HuH-7.5 (cell line): ENCODE measurements at regions not wholly inside any gene's neighbourhood (a gene's known extent, or its start where the extent isn't known, plus 50 kb on each side); places are given as distances from the start of the nearest gene placed in this dataset.

Source experiments
- DNase-seq: peaks from one replicate; pipeline ENCODE4 v3.0.0; 2011; ENCODE audit warnings: low spot score

DNA sequence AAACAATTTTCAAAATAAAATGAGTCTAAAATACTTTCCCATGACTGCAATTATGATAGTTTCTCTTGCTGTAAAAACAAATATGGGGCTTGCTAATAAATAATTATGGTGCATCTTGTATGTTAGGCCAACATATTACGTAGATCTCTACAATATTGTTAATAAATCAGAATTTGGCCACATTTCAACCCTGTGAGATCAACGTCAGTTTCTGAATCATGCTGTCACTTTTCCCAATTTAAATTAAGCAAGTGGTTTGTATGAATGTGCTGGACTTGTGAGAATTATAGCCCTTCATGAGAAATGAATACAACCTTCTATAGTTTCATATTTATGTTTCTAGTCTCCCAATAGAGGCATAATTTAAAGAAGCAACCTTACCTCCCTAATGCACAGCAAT is 808.9 kb downstream of the SUCLG1 start:
- DNase-seq, result no peak

DNA sequence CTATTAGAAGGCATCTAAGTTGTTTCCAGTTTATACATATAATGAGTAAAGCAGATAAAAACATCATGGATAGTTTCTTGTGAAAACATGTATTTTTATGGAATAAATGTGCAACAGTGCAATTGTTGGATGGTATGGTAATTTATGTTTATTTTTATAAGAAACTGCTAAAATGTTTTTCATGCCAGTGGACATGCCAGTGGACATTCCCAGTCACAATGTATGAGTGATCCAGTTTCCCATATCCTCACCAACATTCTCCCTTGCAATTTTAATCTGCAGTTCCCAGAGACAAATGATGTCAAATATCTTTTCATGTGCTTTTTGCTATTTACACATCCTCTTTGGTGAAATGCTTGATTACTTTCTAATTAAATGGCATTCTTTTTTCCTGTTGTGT is 818.6 kb downstream of the SUCLG1 start:
- DNase-seq, result no peak

DNA sequence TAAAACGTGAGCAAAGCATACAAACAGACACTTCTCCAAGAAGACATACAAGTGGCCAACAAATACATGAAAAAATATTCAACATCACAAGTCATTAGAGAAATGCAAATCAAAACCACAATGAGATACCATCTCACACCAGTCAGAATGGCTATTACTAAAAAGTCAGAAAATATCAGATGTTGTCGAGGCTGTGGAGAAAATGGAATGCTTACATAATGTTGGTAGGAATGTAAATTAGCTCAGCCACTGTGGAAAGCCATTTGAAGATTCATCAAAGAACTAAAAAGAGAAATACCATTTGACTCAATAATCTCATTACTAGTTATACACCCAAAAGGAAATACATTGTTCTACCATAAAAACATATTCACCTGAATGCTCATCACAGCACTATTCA is 825.7 kb downstream of the SUCLG1 start:
- no peak for DNase-seq

DNA sequence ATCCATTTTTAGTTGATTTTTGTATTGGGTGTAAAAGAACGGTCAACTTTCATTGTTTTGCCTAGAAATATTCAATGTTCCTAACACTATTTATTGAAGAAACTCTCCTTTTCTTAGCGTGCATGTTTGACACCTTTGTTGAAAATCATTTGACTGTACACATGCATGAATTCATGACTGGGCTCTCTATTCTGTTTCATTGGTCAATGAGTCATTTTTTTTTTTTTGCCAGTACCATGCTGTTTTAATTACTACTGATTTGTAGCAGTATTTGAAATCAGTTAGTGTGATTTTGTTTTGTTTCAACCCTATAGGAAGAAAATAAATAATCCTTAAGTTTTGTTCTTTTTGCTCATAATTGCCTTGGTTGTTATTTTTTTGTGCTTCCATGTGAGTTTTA is 828.7 kb downstream of the SUCLG1 start:
- DNase-seq, result no peak

DNA sequence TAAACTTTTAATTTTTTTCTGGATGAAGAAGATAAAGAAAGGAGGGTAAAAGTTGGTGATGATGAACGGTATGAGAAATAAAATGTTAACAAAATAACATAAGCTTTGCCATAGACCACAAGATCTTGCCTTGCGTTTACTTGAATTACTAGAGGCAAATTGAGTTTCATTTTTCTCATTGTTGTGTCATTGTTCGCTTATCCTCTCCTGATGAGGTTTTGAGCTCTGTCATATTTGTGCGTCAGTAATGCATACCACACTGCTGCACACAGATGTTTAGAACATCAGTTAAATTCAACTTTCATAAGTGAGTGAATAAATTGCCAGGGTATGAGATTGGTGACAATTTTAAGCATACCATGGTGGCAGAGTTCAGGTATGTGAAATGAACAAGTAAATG is 843.6 kb downstream of the SUCLG1 start:
- DNase-seq, result no peak

DNA sequence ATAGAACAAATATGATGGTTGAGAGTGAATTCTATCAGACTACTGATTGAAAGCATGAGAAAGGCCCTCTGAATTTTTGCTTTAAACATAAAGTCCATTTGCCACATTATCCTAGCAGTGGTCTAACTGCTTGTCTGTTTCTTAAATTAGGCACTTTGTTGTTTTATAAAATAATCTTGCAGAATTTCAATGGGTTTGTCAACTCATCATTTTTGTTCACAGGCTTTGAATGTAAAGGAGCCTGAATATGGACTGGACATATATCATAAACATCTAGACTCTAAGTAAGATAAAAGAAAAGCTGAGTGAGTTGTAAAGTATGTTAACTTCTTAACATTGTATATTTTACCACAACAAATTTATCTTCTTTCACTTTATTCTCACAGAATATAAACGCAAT is 845.9 kb downstream of the SUCLG1 start:
- DNase-seq, result no peak

DNA sequence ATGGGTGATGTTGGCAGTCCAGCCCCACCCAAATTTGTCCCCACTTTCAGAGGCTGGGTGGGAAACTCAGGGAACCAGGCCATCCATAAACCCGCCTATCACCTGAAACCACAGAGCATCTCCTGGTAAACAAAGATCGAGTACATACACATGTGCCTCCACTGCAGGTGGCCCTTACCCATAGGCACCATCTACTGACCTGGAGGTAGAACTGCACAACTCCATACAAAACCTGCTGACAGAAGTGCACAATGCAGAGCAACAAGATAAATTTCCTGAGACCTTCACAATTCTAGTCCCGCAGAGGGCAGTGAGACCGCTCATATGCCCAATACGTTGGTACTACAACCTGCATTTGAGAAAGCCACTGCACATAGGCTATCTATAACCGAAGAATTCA is 856.3 kb downstream of the SUCLG1 start:
- DNase-seq, result no peak

DNA sequence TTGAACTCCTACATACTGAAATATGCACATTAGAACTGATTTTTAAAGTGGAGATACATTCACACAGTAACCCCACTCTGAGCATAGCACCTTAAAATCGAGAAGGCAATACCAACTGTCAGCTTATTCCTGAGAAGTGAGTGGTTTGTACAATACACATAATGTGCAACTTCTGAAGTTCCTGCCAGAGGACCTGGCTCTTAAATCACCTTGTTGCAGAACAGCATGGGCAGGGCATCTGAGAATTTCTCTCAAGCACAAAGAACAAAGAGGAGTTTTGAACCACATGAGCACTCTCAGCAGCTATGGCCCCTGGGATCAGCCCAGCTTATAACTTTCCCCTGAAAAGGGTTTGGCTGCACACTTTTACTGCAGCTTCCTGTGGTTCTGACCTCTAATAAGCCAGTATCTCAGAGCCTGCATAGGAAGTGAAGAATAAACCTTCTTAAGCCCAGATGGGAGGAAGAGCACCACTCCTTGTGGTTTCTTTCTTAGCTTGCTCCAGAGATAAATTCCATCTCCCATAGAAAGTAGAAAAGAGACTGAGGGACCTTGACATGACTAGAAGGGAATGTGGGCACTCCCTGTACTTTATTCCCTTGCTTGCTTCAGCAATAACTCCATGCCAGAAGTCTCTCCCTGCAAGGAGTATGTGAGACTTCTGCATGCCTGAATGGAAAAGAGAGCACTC is 862.3 kb downstream of the SUCLG1 start:
- DNase-seq, result no peak

DNA sequence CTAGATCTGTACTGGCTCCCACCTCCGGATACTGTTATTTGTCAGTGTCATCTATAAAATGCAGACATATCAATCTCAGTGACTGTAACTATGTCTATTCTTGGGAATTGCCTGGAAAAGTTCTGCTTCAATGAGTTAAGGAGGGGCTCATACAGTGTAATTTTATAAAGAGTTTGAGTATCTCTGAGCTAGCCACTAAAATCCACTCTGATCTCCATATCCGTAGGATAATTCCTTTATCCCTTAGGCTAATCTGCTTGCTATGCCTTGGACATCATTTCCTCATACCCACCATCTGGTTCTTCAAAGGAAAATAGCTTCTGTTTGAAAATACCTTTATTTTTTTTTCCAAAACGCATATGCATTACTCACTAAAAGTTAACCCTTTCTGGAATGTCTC is 863.2 kb downstream of the SUCLG1 start:
- no peak for DNase-seq

DNA sequence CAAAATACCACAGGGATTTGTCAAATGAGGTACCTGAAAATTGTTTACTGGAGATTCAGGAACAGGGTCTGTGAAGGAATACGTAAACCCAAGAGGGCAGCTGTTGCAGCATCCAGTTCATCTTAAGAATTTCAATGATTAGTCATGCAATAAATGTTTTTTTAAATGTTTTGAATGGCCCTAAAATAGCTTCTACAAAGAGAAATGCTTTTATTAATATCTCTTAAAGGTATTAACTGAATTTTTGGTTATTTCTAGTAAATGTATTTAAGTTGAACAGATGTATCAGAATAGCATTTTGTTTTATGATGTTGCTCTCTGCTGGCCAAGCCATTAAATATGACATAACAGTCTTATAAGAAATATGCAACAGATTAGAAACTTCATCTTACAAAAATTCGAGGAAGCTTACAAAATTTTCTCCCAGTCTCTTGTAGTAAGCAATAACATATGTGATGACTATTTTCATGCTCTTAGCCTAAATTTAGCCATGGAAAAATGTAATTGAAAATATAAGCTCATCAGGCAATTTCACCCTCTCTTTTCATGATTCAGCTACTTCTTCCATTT is 863.9 kb downstream of the SUCLG1 start:
- no peak for DNase-seq

DNA sequence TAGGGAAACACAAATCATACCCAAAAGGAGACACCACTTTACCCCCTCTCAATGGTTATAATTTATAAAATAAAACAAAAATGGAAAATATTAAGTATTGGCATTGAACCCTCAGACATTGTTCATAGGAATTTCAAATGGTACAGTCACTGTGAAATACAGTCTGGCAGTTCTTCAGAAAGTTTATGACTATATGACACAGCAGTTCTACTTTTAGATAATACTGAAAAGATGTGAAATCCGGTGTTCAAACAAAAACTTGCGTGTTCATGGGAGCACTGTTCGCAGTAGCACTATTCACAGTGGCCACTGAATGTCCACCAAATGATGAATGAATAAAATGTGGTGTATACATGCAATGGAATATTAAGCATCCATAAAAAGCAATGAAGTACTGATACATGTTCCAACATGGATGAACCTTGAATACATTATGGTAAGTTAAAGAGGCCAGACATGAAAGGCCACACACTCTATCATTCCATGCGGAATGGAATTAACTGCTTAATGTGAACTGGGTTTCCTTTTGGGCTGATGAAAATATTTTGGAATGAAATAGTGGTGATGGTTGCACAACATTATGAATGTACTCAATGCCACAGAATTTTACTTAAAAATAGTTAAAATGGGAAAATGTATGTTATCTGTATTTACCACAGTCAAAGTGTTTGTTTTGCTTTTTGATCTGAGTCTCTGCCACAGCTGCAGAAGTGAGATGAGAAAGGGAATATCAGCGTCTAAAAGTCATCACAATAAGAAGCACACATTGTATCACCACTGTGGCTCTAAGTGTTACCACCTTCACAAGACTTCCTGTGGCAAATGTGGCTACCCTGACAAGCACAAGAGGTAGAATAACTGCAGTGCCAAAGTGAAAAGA is 864.6 kb downstream of the SUCLG1 start:
- DNase-seq, result no peak

DNA sequence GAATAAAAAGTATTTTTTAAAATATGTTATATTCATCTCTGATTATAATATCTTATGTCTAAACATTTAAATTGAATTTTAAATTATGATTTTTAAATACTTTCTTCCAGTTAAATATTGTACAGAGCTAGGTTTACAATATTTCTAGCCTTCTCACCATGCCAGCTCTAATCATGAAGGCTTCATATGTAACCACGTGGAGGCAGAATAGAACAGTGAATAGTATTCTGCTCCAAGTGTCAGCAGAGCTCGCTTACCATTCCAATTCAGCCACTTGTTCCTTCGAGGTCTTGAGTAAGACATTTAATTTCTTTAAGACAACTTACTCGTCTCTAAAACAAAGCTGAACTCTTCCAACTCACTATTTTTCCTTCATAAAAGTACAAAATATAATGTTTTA is 871.8 kb downstream of the SUCLG1 start:
- no peak for DNase-seq

DNA sequence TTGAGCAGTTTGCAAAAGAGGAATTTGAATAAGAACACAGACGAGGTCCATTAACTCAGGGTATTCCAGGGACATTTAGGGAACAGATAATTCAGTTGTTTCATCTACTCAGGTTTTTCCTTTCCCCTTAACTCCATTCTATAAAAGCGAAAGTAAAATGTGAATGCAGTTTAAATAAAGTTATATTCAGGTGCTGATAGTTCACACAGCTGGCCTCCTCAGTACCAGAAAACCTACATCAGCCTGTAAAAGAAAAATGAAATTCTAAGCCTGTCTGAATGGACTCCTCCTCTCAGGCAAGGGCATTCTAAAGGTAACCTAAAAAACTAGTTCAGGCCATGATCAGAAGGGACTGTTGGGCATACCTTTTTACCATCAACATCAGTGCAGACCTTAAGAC is 873.8 kb downstream of the SUCLG1 start:
- no peak for DNase-seq

DNA sequence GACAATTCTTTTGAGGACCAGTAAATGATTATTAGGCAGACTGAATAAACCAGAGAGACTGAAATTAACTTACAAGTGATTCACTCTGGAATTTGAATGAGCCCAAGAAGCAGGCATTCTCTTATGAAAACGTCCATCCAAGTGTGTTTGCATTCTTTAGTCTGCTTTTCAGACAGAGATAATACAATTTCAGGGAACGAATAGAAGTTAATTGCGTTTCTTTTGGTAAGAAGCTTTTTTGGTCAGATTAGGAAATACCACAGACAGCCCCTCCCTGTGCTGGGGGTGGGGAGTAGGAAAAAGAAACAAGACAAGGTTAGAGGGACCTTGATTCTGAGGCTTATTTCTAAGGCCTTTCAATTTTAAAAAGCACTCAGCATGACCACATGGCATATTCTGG is 874.4 kb downstream of the SUCLG1 start:
- no peak for DNase-seq

DNA sequence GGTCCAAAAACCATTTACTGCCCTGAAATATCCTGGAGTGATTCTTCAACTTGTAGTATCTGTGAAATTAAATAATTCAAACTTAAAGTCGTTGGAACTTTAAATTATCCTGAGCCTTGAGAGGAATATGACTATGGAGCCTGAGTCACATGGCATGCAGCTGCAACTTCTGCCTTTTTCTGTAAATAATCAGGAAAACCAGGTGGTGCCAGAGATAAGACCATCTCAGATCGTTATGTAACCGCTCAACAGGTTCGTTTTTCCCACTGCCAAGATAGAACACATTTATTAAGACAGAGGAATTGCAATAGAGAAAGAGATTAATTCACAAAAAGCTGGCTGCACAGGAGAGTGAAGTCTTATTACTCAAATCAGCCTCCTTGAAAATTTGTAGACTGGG is 876.5 kb downstream of the SUCLG1 start:
- DNase-seq, result no peak

DNA sequence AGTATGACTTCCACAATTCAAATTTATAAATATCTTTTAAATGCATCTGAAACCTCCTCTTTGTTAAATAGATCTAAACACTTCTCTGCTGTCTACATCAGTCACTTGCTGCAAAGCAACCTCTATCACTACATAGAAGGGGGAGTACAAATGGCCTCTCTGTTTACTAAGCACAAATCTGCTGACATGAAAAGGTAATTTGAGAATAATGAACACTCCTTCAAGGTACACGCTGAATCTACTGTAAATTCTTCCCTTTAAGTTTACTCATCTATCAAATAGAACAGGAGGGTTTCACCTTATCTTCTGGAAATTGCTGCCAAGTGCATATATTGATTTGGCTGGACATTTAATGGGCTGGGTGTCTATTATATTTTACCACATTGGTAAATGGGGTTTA is 879.6 kb downstream of the SUCLG1 start:
- DNase-seq, result no peak

DNA sequence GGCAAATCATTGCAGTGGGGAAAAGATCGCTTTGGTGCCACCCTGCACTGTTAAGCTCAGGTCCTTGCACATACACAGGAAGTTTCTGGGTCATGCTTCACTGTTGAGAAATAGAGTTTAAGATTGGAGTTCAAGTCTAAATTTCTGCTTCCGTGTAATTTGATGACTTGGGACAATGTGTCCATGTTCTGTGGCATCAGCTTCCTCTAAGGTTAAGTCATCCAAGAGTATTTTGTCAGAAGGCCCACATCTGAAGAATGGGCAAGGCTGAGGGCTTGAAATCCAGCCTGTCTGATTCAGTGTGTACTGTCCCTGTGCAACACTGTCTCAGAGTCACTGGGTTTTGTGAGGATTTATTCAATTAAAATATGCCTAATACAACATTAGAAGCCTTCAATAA is 880.7 kb downstream of the SUCLG1 start:
- DNase-seq, result no peak

DNA sequence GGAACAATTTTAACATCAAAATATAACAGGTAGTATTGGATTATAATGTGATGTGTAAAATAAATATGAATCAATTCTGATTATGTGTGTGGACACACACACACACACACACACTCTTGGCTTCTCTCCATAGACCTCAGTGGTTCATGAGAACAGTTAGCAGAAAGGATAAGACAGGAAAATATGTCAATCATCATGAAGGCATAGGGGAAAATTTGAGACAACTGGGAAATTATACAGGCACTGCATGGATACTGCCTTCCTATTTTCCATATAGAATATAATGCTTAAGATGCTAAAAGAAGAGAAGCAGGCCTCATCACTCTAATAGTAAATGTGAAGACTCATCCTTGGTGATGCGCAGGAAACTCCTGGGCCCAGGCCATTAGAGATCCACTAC is 884.5 kb downstream of the SUCLG1 start:
- DNase-seq, result no peak

DNA sequence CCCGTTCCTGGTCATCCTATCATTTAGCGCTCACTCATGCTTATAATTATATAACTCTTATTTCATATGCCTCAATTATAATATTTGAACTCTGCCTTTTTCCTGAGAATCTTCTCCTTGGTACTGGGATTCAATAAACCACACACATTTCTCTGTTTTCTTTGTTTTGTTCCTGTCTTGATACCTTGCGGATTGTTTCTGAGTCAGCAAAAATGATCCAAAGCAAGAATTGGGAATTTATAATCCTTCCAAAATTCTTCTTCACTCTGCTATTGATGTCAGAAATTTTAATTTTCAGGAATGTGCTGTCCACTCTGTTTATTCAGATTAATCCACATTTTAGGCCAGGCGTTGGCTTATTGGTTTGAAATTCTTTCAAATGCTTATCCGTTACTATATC is 886.0 kb downstream of the SUCLG1 start:
- DNase-seq, result no peak

DNA sequence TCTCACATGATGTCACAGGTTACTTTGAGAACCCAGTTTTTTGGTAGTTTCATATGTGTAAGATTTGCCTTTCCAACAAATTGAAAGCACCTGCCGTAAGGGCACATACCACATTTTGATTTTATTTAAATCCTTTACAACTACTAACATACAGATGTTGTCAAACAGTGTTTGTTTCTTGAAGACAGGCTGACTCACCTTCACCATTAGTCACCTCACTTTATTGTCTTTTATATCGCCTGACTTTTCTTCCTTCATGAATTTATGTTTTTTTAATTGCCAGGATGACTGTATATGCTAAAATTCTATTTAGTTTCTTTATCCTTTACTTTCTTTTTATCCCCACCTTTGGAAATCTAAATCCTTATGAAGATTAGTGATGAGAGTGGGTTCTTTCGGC is 886.7 kb downstream of the SUCLG1 start:
- no peak for DNase-seq

DNA sequence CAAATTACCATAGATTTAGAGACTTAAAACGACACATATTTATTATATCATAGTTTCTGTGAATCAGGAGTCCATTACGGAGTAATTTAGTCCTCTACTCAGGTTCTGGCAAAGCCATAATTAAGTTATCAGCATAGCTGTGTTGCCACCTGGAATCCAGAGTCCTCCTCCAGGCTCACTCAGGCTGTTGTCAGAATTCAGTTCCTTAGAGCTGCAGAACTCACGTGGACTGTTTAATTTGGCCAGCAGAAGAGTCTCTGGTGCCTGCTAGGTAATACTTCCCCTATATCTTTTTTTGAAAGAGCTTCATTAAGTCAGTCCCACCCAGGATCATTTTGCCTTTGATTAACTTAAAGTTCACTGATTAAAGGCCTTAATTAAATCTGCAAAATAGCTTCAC is 891.5 kb downstream of the SUCLG1 start:
- no peak for DNase-seq

DNA sequence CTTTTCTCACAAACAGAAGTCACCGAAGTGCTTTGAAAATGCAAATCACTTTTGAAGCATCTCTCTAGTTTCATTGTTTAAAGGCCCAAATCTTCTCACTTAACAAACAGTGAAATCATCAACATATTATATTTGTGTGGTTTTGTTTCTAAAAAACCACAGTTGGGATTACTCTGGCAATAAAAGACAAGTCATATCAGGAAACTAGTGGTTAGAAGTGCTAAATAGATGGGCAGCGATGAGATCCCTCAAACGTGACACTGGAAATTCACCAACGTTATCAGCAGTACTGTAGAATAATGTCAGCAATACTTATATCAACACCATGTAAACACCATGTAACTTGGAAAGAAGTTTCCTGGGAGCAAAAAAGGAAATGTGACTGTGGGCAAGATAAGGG is 893.5 kb downstream of the SUCLG1 start:
- DNase-seq, result no peak

DNA sequence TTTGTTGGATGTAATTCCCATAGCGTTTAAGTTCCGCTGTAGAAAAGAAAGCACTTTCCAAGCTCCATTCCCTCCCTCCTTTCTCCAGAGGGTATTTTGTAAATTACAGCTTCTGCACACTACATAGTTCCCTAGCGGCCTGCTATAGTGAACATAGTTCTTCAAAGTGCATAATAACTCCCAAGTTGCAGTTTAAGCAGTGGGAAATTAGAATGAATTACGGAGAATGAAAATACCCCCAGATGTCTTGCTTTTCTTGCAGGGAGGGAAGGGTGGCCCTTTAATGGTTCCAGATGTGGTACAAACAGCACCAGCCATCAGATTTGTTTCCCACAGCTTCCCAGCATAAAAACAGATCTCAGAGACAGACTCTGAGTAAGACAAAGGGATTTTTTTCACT is 893.9 kb downstream of the SUCLG1 start:
- DNase-seq, result no peak

DNA sequence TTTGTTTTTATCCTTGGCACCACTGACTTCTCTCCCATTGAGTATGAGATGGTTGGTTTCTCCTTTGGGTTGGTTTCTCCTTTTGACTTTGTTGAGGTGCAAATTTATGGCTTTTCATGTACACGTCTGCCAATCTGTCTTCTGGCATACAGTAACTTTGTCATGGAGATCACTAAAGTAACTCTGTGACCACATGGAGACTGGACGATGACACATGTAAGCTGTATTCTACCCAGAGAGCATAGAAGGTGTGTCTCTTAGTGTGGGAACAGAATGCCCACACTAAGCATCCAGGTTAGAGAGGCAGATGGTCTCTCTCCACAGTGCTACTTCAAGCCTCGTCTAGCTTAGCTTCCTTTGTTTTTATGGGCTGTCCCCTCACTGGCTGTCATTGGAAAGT is 897.5 kb downstream of the SUCLG1 start:
- DNase-seq, result no peak
